Gastroesophageal sphincter (tissue), 4 donors: ENCODE measurements at regions not wholly inside any gene's neighbourhood (a gene's known extent, or its start where the extent isn't known, plus 50 kb on each side); places are given as distances from the start of the nearest gene placed in this dataset.

Experiments
- ATAC-seq: fragments of 150-250 bp; one replicate; pipeline ENCODE4 v1.9.1; 2016; ENCODE audit warnings: mild to moderate bottlenecking, moderate library complexity
- H3K27ac ChIP-seq, 4 donors: fragments of 200-600 bp; sonication (generic) in 3 of 4; 1 replicate in 3 of 4; 2 replicates in 1 of 4; pipeline ENCODE4 v1.5.1; 2016 to 2019
- H3K27me3 ChIP-seq: fragments of 200-600 bp; sonication (generic); one replicate; pipeline ENCODE4 v1.5.1; 2019
- H3K36me3 ChIP-seq, 2 donors: fragments of 200-600 bp; sonication (generic); one replicate each; pipeline ENCODE4 v1.5.1; 2019; ENCODE audit warnings: control low read depth in 1 of 2
- H3K4me1 ChIP-seq, 3 donors: fragments of 200-600 bp; sonication (generic); 1 replicate in 2 of 3; 2 replicates in 1 of 3; pipeline ENCODE4 v1.5.1; 2016 to 2019; ENCODE audit warnings: control low read depth in 2 of 3
- H3K4me3 ChIP-seq, 2 donors: fragments of 200-600 bp; sonication (generic); one replicate each; pipeline ENCODE4 v1.5.1; 2019; ENCODE audit warnings: mild to moderate bottlenecking in 1 of 2, moderate library complexity in 1 of 2
- H3K9me3 ChIP-seq, 3 donors: fragments of 200-600 bp; sonication (generic); one replicate each; pipeline ENCODE4 v1.5.1; 2017 to 2019; ENCODE audit warnings: control low read depth in 2 of 3
- CTCF ChIP-seq, 4 experiments: fragments of 200-600 bp in 2 of 4; fragments of 450-650 bp in 2 of 4; sonication (generic) in 1 of 4; IDR thresholded peaks; one replicate each; pipeline ENCODE4 v1.5.1; 2017 to 2019; ENCODE audit warnings: antibody characterized with exemption in 4 of 4, mild to moderate bottlenecking in 2 of 4, moderate library complexity in 2 of 4
- EP300 ChIP-seq: sonication (generic); formaldehyde crosslinking; IDR thresholded peaks from one replicate; pipeline ENCODE4 v1.6.1; 2017; ENCODE audit warnings: antibody characterized with exemption, mild to moderate bottlenecking
- POLR2A ChIP-seq, 2 donors: fragments of 450-650 bp; IDR thresholded peaks; one replicate each; pipeline ENCODE4 v1.6.1; 2017; ENCODE audit warnings: antibody characterized with exemption in 2 of 2, mild to moderate bottlenecking in 2 of 2, moderate library complexity in 1 of 2
- POLR2AphosphoS5 ChIP-seq: sonication (generic); formaldehyde crosslinking; IDR thresholded peaks from one replicate; pipeline ENCODE4 v1.6.1; 2017; ENCODE audit warnings: antibody characterized with exemption
- WGBS, 2 donors: methylation state at CpG; one replicate each; pipeline ENCODE4 v1.1.5; 2018; ENCODE audit warnings: low coverage in 1 of 2; 5-methylcytosine and 5-hydroxymethylcytosine counted together

GRCh38 chrX:39398215-39398962 lies 597.1 kb downstream of the MID1IP1 start:
- Histone ChIP-seq H3K27me3 (no peaks in the 10 kb centered on the region), H3K36me3 (no peaks in the 10 kb centered on the region), H3K4me3 (no peak overlapping the region), H3K9me3 (no peaks in the 10 kb centered on the region), H3K4me1 (peaks cover 3 to 15% (median 4%) of the 10 kb centered on the region in 3 donors), H3K27ac (peak overlapping the region in 2 of 4 donors; percentile 10 to 39)
- ATAC-seq = no peak
- WGBS, 2 donors = 45 to 76% methylated on average over 1 to 3 of the region's 8 CpGs
- no peak for TF ChIP-seq EP300
- TF ChIP-seq CTCF (IDR thresholded peaks at IDR 0.05) = no peak
- no peak for TF ChIP-seq POLR2AphosphoS5
- no peak for TF ChIP-seq POLR2A (IDR thresholded peaks at IDR 0.05)

DNA sequence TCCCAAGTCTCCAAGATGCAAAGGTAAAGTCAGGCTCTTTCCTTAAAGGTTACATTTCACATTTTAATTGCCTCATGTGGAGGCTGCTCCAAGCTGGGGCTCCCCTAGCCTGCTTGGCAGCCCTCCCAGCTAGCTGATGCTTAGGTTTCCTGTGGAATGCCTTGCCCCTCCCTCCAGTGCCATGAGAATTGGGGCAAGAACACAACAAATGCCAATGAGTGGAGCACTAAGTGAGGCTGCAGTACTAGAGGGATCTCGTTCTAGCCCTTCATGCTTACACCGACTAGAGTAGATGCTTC lies 597.7 kb downstream of the MID1IP1 start:
- Histone ChIP-seq H3K4me1 (peaks cover 3 to 15% (median 4%) of the 10 kb centered on the region in 3 donors), H3K36me3 (no peaks in the 10 kb centered on the region), H3K4me3 (no peak overlapping the region), H3K9me3 (no peaks in the 10 kb centered on the region), H3K27me3 (no peaks in the 10 kb centered on the region), H3K27ac (peak overlapping the region in 3 of 4 donors; percentile 10 to 39 (median 14))
- TF ChIP-seq POLR2A (IDR thresholded peaks at IDR 0.05) (no peak), POLR2AphosphoS5 (no peak), CTCF (IDR thresholded peaks at IDR 0.05) (no peak), EP300 (no peak)
- WGBS, 2 donors = 0% methylated on average over 1 of the region's 2 CpGs; no CpG with 5 or more reads in 1 of the 2 donors
- no peak for ATAC-seq

DNA sequence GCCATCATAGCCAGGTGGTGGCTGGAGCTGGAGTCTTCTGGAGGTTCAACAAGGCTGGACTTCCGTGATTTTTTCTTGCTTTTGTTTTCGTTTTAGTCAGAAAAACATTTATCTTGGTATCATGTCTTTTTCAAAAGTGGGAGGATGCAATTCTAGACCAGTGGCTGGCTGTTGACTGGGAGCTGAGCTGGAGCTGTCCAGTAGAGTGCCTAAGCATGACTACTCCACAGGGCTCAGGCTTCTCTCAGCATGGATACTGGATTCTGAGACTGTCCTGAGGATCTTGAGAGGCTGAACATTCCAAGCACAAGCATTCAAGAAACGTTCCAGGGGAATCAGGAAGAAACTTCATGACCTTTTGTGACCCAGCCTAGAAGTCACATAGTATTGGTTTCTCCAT lies 598.1 kb downstream of the MID1IP1 start:
- H3K4me3 ChIP-seq = no peak overlapping the region
- H3K36me3 ChIP-seq = no peaks in the 10 kb centered on the region
- TF ChIP-seq EP300 = no peak
- no peak for TF ChIP-seq POLR2A (IDR thresholded peaks at IDR 0.05)
- no peak for TF ChIP-seq POLR2AphosphoS5
- no peak for TF ChIP-seq CTCF (IDR thresholded peaks at IDR 0.05)
- no peaks in the 10 kb centered on the region for H3K27me3 ChIP-seq
- H3K9me3 ChIP-seq = no peaks in the 10 kb centered on the region
- H3K4me1 ChIP-seq = peaks cover 3 to 15% (median 4%) of the 10 kb centered on the region in 3 donors
- ATAC-seq = peak; percentile 28
- WGBS, 2 donors = 0 to 42% methylated on average over 1 to 3 of the region's 3 CpGs
- H3K27ac ChIP-seq = peak overlapping the region in 1 of 4 donors; percentile 39

- no peak overlapping the region for H3K27ac ChIP-seq
- no peaks in the 10 kb centered on the region for H3K36me3 ChIP-seq
- no peak for TF ChIP-seq POLR2A (IDR thresholded peaks at IDR 0.05)
- no peak for TF ChIP-seq EP300
- TF ChIP-seq POLR2AphosphoS5 = no peak
- no peak for TF ChIP-seq CTCF (IDR thresholded peaks at IDR 0.05)
- no peak for ATAC-seq
- H3K9me3 ChIP-seq = no peaks in the 10 kb centered on the region
- peaks cover 3 to 15% (median 4%) of the 10 kb centered on the region in 3 donors for H3K4me1 ChIP-seq
- no peaks in the 10 kb centered on the region for H3K27me3 ChIP-seq
- 75 to 100% methylated on average over 1 to 3 of the region's 4 CpGs for WGBS, 2 donors
- H3K4me3 ChIP-seq = no peak overlapping the region
These were observed 600.3 kb downstream of the MID1IP1 start for GRCh38 chrX:39401483-39402110.

- ATAC-seq = no peak
- no peaks in the 10 kb centered on the region for H3K27me3 ChIP-seq
- peaks cover 3 to 15% (median 4%) of the 10 kb centered on the region in 3 donors for H3K4me1 ChIP-seq
- H3K4me3 ChIP-seq = no peak overlapping the region
- WGBS, 2 donors = 100% methylated on average over 1 of the region's 5 CpGs
- TF ChIP-seq CTCF (IDR thresholded peaks at IDR 0.05) (no peak), POLR2A (IDR thresholded peaks at IDR 0.05) (no peak), EP300 (no peak), POLR2AphosphoS5 (no peak)
- no peaks in the 10 kb centered on the region for H3K36me3 ChIP-seq
- H3K9me3 ChIP-seq = no peaks in the 10 kb centered on the region
- no peak overlapping the region for H3K27ac ChIP-seq
These were observed 600.9 kb downstream of the MID1IP1 start for GRCh38 chrX:39402158-39402557.
